GM18508 (cell line): ENCODE measurements at regions not wholly inside any gene's neighbourhood (a gene's known extent, or its start where the extent isn't known, plus 50 kb on each side); places are given as distances from the start of the nearest gene placed in this dataset.
A peak's percentile ranks its signal among the peaks of the same experiment; 100 is the strongest.
"Not testable (repeated sequence)": the region's sequence is repeated elsewhere in the genome, so short reads cannot be mapped to it uniquely, and the experiment has no call there.

Experiments
- ATAC-seq: cut with Tn5 transposase; IDR thresholded peaks from one replicate; pipeline ENCODE4 v1.9.1; 2021; ENCODE audit warnings: moderate number of reproducible peaks; ENCODE audit not compliant: insufficient read depth, unreplicated experiment

DNA sequence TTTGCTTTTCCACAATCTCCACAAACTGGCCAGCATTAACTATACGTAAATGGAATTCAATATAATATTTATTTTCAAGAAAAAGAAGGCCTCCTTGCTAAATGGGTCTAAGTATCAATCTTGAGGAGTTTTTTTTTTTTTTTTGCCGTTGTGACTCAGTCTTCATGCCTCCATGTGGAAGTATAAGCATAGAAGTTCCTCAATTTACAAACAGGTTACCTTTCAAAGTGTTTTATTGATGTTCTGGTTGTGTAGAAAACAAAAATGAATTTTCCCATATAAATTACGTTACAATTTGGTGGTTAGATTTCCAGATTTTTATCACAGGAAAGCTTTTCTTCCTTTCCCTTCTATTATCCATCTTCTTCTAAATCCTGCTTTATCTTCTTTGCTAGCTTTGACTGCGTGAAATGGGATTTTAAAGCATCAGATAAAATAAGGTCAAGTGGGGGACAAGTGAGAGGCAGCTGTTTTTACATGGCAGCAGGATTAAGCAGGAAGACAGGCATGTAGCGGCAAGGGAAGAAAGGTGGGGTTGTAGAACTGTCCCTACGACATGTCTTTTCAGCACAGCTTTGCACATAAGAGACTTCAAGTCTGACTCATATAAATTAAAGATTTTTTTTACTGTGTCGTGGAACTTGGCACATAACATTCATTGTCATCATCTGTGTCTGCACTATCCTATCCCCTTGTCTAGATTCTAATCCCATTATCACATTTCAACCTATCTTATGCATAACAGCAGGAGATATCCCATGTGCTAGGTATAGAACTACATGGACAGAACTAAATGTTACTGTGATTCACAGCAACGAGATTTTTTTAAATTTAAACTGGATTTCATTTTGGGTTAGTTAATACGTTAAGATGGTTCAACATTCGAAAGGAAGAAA is 135.3 kb upstream of the FAM3C start:
- no peak for ATAC-seq

GRCh38 chr7:121530227-121531174 is 134.4 kb upstream of the FAM3C start:
- ATAC-seq = peak; percentile 98

DNA sequence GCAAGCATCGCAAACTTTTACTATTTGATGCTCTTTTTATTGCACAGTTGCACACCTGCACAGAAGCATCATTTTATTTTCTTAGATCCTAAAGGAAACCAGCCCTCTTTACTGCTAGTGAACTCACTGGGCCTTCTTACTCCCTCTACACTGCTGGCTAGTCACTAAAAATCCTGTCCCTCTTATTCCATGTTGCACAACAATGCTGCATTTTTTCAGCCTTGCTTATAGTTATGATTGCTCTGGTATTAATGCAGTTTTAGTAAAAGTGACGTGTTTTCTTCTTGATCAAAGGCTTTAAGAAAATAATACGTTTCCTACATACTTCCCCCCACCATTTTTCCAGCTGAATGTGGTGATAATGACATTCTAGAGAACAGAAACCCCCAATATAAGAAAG is 132.9 kb upstream of the FAM3C start:
- no peak for ATAC-seq

GRCh38 chr7:121526210-121526609 is 130.1 kb upstream of the FAM3C start:
- not testable (repeated sequence) for ATAC-seq

- no peak for ATAC-seq
Observed at GRCh38 chr7:121525155-121525819, 129.2 kb upstream of the FAM3C start.

DNA sequence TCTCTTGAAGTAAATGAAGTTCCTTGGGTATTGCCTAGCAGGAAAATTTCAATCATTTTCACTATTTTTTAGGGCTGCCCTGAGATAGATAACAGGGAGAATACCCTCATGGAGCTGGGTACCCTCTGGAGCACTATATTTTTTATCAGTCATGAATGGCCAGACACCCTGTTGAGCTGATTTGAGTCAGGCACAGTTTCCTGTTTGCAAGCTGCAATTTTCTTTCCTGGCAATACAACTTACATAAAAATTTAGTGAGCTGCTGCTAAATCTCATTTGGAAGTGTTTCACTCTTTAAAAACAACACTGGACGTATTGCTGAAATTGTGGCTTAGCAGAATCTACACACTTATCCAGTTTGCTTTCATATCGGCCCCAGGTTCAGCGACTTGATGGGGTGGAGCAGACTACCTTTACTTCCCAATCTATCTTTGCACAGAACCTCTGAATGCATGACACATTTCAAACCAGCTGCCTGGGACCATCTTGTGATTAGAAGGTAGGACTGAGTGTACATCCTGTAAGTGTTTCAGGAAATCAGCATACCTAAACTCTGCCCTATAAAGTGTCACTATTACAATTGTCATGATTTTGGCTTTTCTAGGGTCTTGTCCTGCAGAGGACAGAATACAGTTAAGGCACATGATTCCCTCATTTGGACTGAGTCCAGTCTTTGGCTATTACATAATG is 125.7 kb upstream of the FAM3C start:
- no peak for ATAC-seq

- ATAC-seq = no peak
Observed at GRCh38 chr7:121520911-121521310, 124.8 kb upstream of the FAM3C start.

GRCh38 chr7:121519548-121520521 is 123.7 kb upstream of the FAM3C start:
- ATAC-seq = no peak

DNA sequence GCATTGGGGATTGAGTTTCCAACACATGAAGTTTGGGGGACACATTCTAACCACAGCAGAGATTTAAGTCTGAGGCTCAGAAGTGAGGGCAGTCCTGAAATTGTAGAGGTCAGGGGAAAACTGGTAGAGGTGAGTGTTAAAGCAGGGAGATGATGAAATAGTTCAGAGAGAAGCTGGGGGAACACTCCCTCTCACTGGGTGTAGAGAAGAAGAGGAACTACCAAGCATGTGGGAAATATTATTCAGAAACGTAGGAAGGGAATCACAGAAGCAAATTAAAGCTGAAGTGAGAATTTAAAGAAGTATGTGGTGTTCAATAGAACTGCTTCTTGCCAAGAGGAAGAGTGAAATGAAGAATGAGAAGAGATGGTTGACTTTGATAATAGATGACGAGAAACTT is 121.5 kb upstream of the FAM3C start:
- no peak for ATAC-seq

DNA sequence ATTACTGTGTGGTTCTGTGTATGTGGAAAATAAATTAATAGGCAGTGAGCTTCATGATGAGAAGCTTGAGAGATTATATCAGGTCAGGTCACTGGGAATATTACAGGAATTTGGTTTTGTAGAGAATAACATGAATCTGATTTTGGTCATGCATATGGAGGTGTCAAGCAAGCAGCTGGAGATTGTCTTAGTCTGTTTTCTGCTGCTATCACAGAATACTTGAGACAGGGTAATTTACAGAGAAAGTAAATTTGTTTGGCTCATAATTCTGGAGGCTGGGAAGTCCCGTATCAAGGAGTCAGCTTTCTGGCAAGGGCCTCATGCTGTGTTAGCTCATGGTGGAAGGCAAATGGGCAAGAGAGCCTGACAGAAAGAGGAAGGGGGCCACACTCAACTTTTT is 120.7 kb upstream of the FAM3C start:
- no peak for ATAC-seq

DNA sequence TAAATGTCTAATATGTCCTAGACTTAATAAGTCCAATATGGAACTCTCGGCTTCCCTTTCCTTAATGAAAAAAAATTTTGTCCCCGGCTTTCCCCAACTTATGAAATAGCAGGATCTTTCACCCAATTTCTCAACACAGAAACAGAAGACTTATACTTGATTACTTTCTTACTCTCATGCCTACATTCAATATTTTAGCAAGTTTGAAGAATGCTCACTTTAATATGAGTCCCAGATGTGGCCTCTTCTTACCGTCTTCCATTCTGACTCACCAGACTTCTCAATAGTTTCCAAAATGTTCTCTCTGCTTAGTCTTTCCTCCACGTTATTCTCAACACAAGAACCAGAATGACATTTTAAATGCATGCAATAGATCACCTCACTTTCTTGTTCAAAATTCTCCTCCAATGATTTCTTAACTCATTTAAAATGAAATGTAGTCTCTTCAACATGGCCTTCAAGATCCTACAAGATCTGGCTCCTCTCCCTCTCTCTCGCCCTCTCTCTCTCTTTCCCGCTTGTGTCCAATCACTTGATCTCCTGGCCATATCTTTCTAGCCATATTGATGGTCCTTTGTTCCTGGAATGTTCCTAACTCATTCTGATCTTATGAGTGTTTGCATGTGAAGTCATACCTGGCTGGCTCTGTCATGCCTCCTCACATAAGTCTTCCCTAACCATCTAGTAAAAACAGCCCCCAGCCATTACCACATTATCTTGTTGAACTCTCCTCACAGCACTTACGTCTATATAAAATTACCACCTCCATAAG is 119.7 kb upstream of the FAM3C start:
- ATAC-seq = no peak

- no peak for ATAC-seq
Observed at GRCh38 chr7:121515229-121515628, 119.1 kb upstream of the FAM3C start.

- no peak for ATAC-seq
Observed at GRCh38 chr7:121513105-121513504, 117.0 kb upstream of the FAM3C start.

GRCh38 chr7:121510858-121511482 is 114.9 kb upstream of the FAM3C start:
- no peak for ATAC-seq

DNA sequence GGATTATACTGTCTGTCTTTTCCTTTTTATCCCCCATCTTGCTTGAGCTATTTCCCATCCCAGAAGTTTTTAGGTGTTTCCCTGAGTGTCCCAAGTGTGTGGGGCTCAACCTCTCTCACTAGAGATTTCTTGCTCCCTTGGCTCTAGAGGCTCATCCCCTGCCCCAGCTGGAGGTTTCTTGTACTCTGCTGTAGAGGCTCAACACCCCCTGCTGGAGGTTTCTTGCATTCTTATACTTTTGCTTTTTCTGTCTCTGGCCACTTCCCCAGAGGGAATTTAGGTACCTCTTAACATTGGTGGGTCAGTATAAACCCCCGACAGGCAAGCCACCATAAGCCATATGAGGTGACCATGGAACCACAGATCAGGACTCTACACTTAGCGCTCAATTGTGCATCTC is 114.2 kb upstream of the FAM3C start:
- ATAC-seq = no peak

DNA sequence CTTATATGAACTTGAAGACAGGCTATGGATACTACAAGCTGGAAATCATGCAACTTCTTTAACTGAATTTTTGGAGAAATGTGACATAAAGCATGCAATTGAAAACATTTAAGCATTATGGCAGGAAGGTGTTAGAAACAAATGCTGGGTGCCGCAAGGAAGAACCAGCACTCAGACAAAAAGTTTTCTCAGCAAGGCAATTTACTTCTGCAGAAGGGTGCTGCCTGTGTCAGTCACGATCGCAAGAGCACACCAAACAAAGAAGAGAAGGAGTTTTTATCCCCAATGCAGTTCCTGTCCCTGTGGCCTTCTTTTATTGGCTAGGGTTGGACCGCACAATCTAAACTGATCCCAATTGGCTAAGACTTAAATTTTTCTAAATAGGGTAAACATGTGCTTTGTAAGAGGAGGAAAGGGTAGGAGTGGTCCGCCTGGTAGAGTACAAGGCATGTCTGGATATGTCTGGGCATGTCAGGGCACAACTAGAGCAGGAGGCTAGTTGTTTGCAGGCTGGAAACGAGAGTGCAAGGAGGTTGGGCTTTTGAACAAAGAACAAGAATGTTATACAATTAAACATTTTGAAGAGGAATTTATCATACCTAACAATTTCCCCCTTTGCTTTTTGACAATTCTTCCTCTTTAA is 109.6 kb upstream of the FAM3C start:
- ATAC-seq = no peak

DNA sequence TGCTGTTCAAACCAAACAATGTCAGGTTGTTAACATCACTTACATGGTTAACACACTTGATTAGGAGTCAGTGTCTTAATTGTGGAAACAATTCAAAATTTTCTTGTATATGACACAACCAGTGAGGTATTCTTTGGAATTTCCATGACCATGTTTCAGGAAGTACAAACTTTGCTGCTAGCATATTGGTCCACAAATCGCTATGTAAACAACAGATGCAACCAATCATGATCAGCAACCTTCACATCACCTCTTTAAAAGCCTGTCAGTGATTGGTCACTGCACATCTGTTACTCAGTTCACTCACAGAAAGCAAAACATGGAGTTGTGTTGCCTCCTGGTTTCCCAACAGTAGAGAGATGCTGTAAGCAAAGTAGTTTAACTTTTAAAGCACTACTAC is 108.9 kb upstream of the FAM3C start:
- no peak for ATAC-seq
